ENCODE measurements at regions not wholly inside any gene's neighbourhood (a gene's known extent, or its start where the extent isn't known, plus 50 kb on each side); places are given as distances from the start of the nearest gene placed in this dataset.

DNA sequence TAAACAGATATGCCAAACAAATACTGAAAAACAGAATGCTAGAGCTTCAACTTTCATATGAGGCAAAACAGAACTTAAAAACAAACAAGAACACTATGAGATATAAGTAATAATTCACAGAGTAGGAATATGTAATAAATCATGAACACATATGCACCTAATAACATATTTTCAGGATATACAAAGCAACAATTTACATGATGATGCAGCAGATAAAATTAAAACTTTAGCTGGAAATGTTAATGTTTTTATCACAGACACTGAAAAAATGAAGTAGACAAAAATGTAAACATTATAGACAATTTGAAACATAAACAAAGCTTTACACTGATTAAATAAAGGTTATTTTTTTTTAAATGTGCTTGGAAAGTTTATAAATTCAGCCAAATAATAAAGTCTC is 443.1 kb upstream of the NFIA start:
- no peaks in the 10 kb centered on the region for H3K27me3 Mint-ChIP-seq
- H3K9me3 Mint-ChIP-seq = no peaks in the 10 kb centered on the region
- intact Hi-C loops (cut with micrococcal nuclease) = no loop called here
- CTCF ChIA-PET = no interaction called here
- no peak overlapping the region for H3K27ac Mint-ChIP-seq
- POLR2A ChIA-PET = no interaction called here
- H3K4me3 Mint-ChIP-seq = no peak overlapping the region
- H3K36me3 Mint-ChIP-seq (ENCODE audit: low read depth) = no peaks in the 10 kb centered on the region
- DNase-seq (no peak), ATAC-seq (ENCODE audit: low read depth) (no peak)
- no peak for TF ChIP-seq CTCF (IDR thresholded peaks at IDR 0.05)
- H3K4me1 Mint-ChIP-seq = no peaks in the 10 kb centered on the region

DNA sequence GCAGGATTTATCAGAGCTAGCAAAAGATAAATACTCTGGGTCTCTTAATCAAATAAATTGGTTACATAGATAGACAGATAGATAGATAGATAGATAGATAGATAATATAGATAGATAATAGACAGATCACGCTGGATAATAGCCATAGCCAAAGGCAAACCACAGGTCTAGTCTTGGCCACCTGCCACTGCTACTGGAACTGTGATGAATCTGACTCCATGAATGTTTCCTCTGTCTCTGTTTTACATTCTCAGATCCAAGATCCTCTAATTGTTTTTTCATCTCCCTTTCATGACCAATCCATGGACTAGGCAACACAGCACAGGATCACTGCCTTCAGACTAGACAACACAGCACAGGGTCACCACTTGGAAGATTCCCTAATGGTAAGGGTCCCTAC is 444.7 kb upstream of the NFIA start:
- intact Hi-C loops (cut with micrococcal nuclease) = no loop called here
- DNase-seq = no peak
- POLR2A ChIA-PET = no interaction called here
- H3K27ac Mint-ChIP-seq = no peak overlapping the region
- no peaks in the 10 kb centered on the region for H3K4me1 Mint-ChIP-seq
- no peak for TF ChIP-seq CTCF (IDR thresholded peaks at IDR 0.05)
- no peak for ATAC-seq (ENCODE audit: low read depth)
- H3K27me3 Mint-ChIP-seq = no peaks in the 10 kb centered on the region
- H3K9me3 Mint-ChIP-seq = no peaks in the 10 kb centered on the region
- no peak overlapping the region for H3K4me3 Mint-ChIP-seq
- CTCF ChIA-PET = no interaction called here
- H3K36me3 Mint-ChIP-seq (ENCODE audit: low read depth) = no peaks in the 10 kb centered on the region

- intact Hi-C loops (cut with micrococcal nuclease) = no loop called here
- no peak for DNase-seq
- no peaks in the 10 kb centered on the region for H3K27me3 Mint-ChIP-seq
- ChIA-PET CTCF (no interaction called here), POLR2A (no interaction called here)
- H3K9me3 Mint-ChIP-seq = no peaks in the 10 kb centered on the region
- no peak for TF ChIP-seq CTCF (IDR thresholded peaks at IDR 0.05)
- no peaks in the 10 kb centered on the region for H3K36me3 Mint-ChIP-seq (ENCODE audit: low read depth)
- no peak for ATAC-seq (ENCODE audit: low read depth)
- H3K4me1 Mint-ChIP-seq = no peaks in the 10 kb centered on the region
- H3K4me3 Mint-ChIP-seq = no peak overlapping the region
- no peak overlapping the region for H3K27ac Mint-ChIP-seq
Observed at GRCh38 chr1:60636946-60637345, 445.4 kb upstream of the NFIA start.

- ATAC-seq (ENCODE audit: low read depth) = no peak
- Mint-ChIP-seq H3K9me3 (no peaks in the 10 kb centered on the region), H3K4me3 (no peak overlapping the region), H3K36me3 (ENCODE audit: low read depth) (no peaks in the 10 kb centered on the region), H3K27me3 (no peaks in the 10 kb centered on the region), H3K27ac (no peak overlapping the region), H3K4me1 (no peaks in the 10 kb centered on the region)
- ChIA-PET POLR2A (no interaction called here), CTCF (no interaction called here)
- intact Hi-C loops (cut with micrococcal nuclease) = no loop called here
- TF ChIP-seq CTCF (IDR thresholded peaks at IDR 0.05) = no peak
- DNase-seq = no peak
Observed at GRCh38 chr1:60634106-60634505, 448.3 kb upstream of the NFIA start.

DNA sequence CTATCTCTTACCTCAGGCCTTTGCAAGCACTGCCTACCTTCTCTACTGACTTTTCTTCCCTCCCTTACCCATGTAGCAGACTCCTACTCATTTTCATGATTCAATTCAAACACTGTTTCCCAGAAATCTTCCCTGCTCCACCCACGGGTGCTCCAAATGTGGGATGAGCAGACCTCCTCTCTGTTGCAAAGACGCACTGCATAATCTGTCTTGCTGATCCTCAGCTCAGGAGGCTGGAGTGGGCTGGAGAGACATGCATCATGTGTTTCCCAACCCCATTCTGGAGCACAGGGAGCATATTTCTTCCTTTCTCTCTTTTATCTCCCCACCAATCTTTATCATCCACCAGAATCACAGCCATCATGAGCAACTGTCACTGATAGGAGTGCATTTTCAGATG is 459.9 kb upstream of the NFIA start:
- intact Hi-C loops (cut with micrococcal nuclease) = no loop called here
- Mint-ChIP-seq H3K9me3 (no peaks in the 10 kb centered on the region), H3K27me3 (peaks cover 2% of the 10 kb centered on the region), H3K4me3 (no peak overlapping the region), H3K4me1 (no peaks in the 10 kb centered on the region), H3K36me3 (ENCODE audit: low read depth) (no peaks in the 10 kb centered on the region), H3K27ac (no peak overlapping the region)
- ChIA-PET POLR2A (no interaction called here), CTCF (no interaction called here)
- no peak for TF ChIP-seq CTCF (IDR thresholded peaks at IDR 0.05)
- DNase-seq (no peak), ATAC-seq (ENCODE audit: low read depth) (no peak)
